ENCODE measurements at regions not wholly inside any gene's neighbourhood (a gene's known extent, or its start where the extent isn't known, plus 50 kb on each side); places are given as distances from the start of the nearest gene placed in this dataset.

GRCh38 chr6:126788861-126789365 lies 329.6 kb upstream of the RSPO3 start:
- Mint-ChIP-seq H3K9me3 (no peaks in the 10 kb centered on the region), H3K36me3 (no peaks in the 10 kb centered on the region), H3K4me1 (ENCODE audit: unreplicated experiment) (no peaks in the 10 kb centered on the region)

GRCh38 chr6:126792340-126793085 lies 326.0 kb upstream of the RSPO3 start:
- no peak for DNase-seq (ENCODE audit: extremely low spot score, unreplicated experiment)
- Mint-ChIP-seq H3K27ac (no peak overlapping the region), H3K4me1 (ENCODE audit: unreplicated experiment) (no peaks in the 10 kb centered on the region), H3K36me3 (no peaks in the 10 kb centered on the region), H3K4me3 (no peak overlapping the region), H3K27me3 (no peaks in the 10 kb centered on the region), H3K9me3 (no peaks in the 10 kb centered on the region)
- no peak for TF ChIP-seq CTCF (conservative IDR thresholded peaks at IDR 0.05)

More at GRCh38 chr6:126788861-126789365, 329.6 kb upstream of the RSPO3 start:
- TF ChIP-seq CTCF (conservative IDR thresholded peaks at IDR 0.05) = no peak
- no peak for DNase-seq (ENCODE audit: extremely low spot score, unreplicated experiment)
- H3K27me3 Mint-ChIP-seq = no peaks in the 10 kb centered on the region
- H3K27ac Mint-ChIP-seq = no peak overlapping the region
- no peak overlapping the region for H3K4me3 Mint-ChIP-seq

- Mint-ChIP-seq H3K27me3 (no peaks in the 10 kb centered on the region), H3K4me1 (ENCODE audit: unreplicated experiment) (no peaks in the 10 kb centered on the region), H3K9me3 (no peaks in the 10 kb centered on the region), H3K4me3 (no peak overlapping the region), H3K36me3 (no peaks in the 10 kb centered on the region), H3K27ac (no peak overlapping the region)
- DNase-seq (ENCODE audit: extremely low spot score, unreplicated experiment) = no peak
- no peak for TF ChIP-seq CTCF (conservative IDR thresholded peaks at IDR 0.05)
Measured at GRCh38 chr6:126795161-126795560, 323.3 kb upstream of the RSPO3 start.

GRCh38 chr6:126797981-126798380 lies 320.5 kb upstream of the RSPO3 start:
- H3K27me3 Mint-ChIP-seq = peaks cover 3% of the 10 kb centered on the region
- no peaks in the 10 kb centered on the region for H3K4me1 Mint-ChIP-seq (ENCODE audit: unreplicated experiment)
- H3K27ac Mint-ChIP-seq = no peak overlapping the region
- no peaks in the 10 kb centered on the region for H3K9me3 Mint-ChIP-seq
- TF ChIP-seq CTCF (conservative IDR thresholded peaks at IDR 0.05) = no peak
- no peak for DNase-seq (ENCODE audit: extremely low spot score, unreplicated experiment)
- H3K4me3 Mint-ChIP-seq = no peak overlapping the region
- no peaks in the 10 kb centered on the region for H3K36me3 Mint-ChIP-seq

- peaks cover 20% of the 10 kb centered on the region for H3K4me1 Mint-ChIP-seq (ENCODE audit: unreplicated experiment)
- TF ChIP-seq CTCF (conservative IDR thresholded peaks at IDR 0.05) = no peak
- no peaks in the 10 kb centered on the region for H3K36me3 Mint-ChIP-seq
- no peak overlapping the region for H3K27ac Mint-ChIP-seq
- H3K4me3 Mint-ChIP-seq = no peak overlapping the region
- no peak for DNase-seq (ENCODE audit: extremely low spot score, unreplicated experiment)
- H3K9me3 Mint-ChIP-seq = no peaks in the 10 kb centered on the region
- peaks cover 3% of the 10 kb centered on the region for H3K27me3 Mint-ChIP-seq
Measured at GRCh38 chr6:126803769-126804168, 314.7 kb upstream of the RSPO3 start.

Data from type B pancreatic cell (in vitro differentiated cells).